Omental fat pad (tissue), 3 donors: ENCODE measurements at regions not wholly inside any gene's neighbourhood (a gene's known extent, or its start where the extent isn't known, plus 50 kb on each side); places are given as distances from the start of the nearest gene placed in this dataset.
"Not testable (repeated sequence)": the region's sequence is repeated elsewhere in the genome, so short reads cannot be mapped to it uniquely, and the experiment has no call there.

ENCODE experiments used
- ATAC-seq: fragments of 150-250 bp; one replicate; pipeline ENCODE4 v1.9.1; 2016; ENCODE audit warnings: mild to moderate bottlenecking, moderate library complexity; ENCODE audit not compliant: low FRiP score
- DNase-seq: peaks from one replicate; pipeline ENCODE4 v3.0.0-alpha.2; 2019; ENCODE audit warnings: low spot score
- TF ChIP-seq, protein P1 (sequence below), 3 donors: fragments of 450-650 bp; IDR thresholded peaks; one replicate each; pipeline ENCODE4 v1.5.1; 2016 to 2017; ENCODE audit warnings: antibody characterized with exemption in 3 of 3, mild to moderate bottlenecking in 3 of 3, moderate library complexity in 2 of 3

DNA sequence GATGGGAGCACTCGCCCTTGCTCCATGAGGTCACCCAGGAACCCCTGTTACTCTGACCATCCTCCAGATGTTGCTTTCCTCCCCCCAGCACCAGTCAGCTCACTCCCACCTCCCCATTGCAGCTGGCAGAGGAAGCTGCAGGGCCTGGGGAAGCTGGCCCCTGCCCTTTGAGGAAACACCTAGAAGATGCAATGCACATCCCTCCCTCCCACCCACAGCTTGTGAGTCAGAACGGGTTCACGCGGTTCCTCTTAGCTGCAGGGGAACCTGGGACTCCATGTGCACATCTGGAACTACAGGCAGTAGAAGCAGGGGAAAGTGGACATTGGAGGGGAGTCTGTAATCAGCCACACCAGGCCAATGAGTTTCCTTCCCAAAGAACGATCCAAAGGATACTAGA lies 96.9 kb downstream of the KATNIP start:
- DNase-seq (no peak), ATAC-seq (no peak)
- TF ChIP-seq, protein P1, sequence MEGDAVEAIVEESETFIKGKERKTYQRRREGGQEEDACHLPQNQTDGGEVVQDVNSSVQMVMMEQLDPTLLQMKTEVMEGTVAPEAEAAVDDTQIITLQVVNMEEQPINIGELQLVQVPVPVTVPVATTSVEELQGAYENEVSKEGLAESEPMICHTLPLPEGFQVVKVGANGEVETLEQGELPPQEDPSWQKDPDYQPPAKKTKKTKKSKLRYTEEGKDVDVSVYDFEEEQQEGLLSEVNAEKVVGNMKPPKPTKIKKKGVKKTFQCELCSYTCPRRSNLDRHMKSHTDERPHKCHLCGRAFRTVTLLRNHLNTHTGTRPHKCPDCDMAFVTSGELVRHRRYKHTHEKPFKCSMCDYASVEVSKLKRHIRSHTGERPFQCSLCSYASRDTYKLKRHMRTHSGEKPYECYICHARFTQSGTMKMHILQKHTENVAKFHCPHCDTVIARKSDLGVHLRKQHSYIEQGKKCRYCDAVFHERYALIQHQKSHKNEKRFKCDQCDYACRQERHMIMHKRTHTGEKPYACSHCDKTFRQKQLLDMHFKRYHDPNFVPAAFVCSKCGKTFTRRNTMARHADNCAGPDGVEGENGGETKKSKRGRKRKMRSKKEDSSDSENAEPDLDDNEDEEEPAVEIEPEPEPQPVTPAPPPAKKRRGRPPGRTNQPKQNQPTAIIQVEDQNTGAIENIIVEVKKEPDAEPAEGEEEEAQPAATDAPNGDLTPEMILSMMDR (IDR thresholded peaks at IDR 0.05): no peak

DNA sequence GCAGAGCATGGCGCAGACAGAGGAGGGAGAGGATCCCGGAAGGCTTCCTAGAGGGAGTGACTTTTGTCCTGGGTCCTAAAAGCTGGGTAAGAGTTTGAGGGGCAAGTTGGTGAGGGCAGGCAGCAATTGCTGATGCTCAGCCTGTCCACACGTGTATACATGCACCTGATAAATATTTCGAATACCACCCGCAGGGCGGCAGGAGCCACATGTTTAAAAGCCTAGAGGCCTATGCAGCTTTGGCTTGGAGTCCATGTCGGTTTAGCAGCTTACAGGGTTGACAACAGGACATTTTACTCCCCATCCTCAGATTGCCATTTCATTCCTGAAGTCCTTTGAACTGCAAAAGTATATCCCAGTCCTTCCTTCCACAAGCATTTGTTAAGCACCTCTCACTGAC lies 99.1 kb downstream of the KATNIP start:
- TF ChIP-seq, protein P1 (IDR thresholded peaks at IDR 0.05): no peak
- no peak for DNase-seq
- ATAC-seq: no peak

DNA sequence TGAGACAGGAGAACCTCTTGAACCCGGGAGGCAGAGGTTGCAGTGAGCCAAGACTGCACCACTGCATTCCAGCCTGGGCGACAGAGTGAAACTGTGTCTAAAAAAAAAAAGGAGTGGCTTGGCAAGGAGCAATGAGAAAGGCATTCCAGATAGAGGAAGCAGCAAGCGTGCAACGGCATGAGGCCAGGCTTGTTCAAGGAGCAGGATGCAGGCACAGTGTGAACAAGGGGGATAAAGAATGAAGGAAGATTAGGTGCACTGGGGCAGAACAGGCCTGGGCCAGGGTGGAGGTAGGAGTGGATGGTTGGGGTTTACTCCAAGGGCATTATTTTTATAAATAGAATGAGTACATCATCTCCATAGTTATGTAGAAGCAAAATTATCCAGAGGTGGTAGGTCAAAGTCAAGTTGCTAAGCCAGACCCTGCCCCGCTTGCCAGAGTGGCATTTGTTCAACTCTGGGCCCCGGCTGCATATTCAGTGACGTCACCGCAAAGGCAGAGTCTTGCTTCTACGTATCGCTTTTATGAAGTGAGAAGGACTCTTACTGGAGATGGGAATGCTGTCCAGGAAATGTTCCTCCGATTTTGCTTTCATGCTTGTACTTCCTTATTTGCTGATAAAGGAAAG lies 100.2 kb downstream of the KATNIP start:
- ATAC-seq (no peak), DNase-seq (no peak)
- TF ChIP-seq, protein P1 (IDR thresholded peaks at IDR 0.05): no peak

DNA sequence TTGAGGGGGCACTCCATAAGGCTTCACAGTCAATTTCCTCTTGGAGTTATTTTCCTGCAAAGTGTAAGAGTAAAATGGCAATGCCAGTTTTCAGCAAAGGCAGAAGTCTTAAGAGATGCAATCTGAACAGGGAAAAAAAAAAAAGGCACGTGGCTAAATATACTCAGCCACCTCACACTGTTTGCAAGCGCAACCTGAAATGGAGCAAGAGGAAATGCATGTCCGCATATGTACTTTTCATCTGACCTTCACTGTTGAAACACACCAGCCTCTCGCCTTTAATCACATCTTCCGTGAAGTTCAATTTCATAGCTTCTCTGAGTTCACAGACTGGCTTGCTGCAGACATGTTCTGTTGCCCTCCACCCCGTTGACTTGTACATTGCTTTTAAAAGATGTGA lies 101.4 kb downstream of the KATNIP start:
- TF ChIP-seq, protein P1 (IDR thresholded peaks at IDR 0.05): no peak
- ATAC-seq (no peak), DNase-seq (no peak)

DNA sequence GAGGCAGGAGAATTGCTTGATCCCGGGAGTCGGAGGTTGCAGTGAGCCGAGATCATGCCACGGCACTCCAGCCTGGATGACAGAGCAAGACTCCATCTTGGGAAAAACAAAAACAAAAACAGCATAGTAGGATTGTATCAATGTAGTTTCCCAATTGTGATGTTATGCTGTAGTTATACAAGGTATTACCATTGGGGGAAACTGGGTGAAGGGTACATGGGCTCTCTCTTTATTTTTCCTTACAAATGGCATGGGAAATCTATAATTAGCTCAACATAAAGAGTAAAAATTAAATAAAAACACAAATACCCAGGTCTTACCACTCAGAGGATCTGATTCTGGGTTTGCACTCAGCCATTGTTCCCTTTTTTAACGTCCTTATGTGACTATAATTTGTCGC lies 107.9 kb downstream of the KATNIP start:
- no peak for DNase-seq
- ATAC-seq: no peak
- TF ChIP-seq, protein P1 (IDR thresholded peaks at IDR 0.05): no peak

DNA sequence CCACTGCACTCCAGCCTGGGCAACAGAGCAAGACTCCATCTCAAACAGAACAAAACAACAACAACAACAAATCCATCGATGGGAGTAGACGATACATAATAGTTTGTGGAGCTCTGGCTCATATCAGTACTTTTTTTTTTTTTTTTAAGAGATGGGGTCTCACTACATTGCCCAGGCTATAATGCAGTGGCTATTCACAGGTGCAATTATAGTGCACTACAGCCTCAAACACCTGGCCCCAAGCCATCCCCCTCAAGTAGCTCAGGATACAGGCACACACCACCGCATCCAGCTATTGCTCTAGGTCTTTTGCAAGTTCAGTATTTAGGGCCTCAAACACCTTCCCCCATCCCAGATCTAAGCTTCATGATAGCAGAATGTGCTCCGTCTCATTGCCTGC lies 110.6 kb downstream of the KATNIP start:
- ATAC-seq (no peak), DNase-seq (no peak)
- TF ChIP-seq, protein P1 (IDR thresholded peaks at IDR 0.05): no peak

DNA sequence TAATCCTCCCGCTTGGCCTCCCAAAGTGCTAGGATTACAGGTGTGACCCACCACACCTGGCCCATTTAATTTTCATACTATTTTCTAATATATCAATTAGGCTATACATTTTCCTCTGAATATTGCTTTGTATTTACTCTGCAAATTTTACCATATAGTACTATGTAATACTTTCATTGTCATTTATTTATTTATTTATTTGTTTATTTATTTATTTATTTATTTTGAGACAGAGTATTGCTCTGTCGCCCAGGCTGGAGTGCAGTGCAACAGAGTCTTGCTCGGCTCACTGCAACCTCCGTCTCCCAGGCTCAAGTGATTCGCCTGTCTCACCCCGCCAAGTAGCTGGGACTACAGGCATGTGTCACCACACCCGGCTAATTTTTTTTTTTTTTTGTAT lies 113.3 kb downstream of the KATNIP start:
- DNase-seq, ATAC-seq: not testable (repeated sequence)

DNA sequence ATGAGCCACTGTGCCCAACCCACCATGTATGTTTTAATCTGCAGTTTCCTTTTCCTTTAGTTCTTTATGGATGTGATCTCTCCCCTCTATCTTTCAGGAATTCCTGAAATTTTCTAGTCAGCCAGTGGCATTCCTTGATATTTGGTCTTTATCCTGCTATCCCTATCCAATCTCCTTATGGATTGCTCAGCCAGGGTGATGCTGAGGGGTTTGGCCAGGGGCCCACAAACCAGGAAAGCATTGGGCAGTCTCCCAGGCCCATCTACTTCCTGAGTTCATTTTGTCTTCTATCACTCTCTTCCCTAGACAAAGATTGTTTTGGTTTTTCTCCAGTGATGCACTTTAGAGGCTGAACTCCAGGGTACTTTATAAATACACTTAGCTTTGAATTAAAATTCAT lies 115.9 kb downstream of the KATNIP start:
- DNase-seq: no peak
- no peak for ATAC-seq
- TF ChIP-seq, protein P1 (IDR thresholded peaks at IDR 0.05): no peak
